CD14-positive monocyte (primary cell): ENCODE measurements at regions not wholly inside any gene's neighbourhood (a gene's known extent, or its start where the extent isn't known, plus 50 kb on each side); places are given as distances from the start of the nearest gene placed in this dataset.

Experiments used
- DNase-seq, 3 donors: peaks; one replicate each; pipeline ENCODE4 v3.0.0-alpha.2; 2011 to 2022
- H2AFZ ChIP-seq: 2 replicates; pipeline ENCODE4 v1.6.0; 2012; ENCODE audit warnings: mild to moderate bottlenecking, low read depth, low read length, inconsistent platforms; ENCODE audit not compliant: insufficient read depth, poor library complexity, severe bottlenecking
- H3K27ac ChIP-seq, 2 donors: 1 replicate in 1 of 2; 2 replicates in 1 of 2; pipeline ENCODE4 v1.5.1; 2012 to 2013; ENCODE audit warnings: low read length in 2 of 2, control low read depth in 1 of 2, inconsistent platforms in 1 of 2, low read depth in 1 of 2, mild to moderate bottlenecking in 1 of 2
- H3K27me3 ChIP-seq, 2 donors: one replicate each; pipeline versions ENCODE4 v1.6.0 to v1.6.1; 2011 to 2013; ENCODE audit warnings: low read length in 2 of 2; ENCODE audit not compliant: control insufficient read depth in 2 of 2, insufficient read depth in 2 of 2
- H3K36me3 ChIP-seq, 2 donors: replicated peaks in 1 of 2; 1 replicate in 1 of 2; 2 replicates in 1 of 2; pipeline versions ENCODE4 v1.5.1 to v1.6.1; 2012 to 2013; ENCODE audit warnings: low read length in 2 of 2, control low read depth in 1 of 2, inconsistent platforms in 1 of 2, mild to moderate bottlenecking in 1 of 2; ENCODE audit not compliant: insufficient read depth in 2 of 2, control insufficient read depth in 1 of 2
- H3K4me1 ChIP-seq, 2 donors: 1 replicate in 1 of 2; 2 replicates in 1 of 2; pipeline versions ENCODE4 v1.5.1 to v1.6.1; 2012 to 2013; ENCODE audit warnings: low read length in 2 of 2, control low read depth in 1 of 2, inconsistent platforms in 1 of 2, mild to moderate bottlenecking in 1 of 2, moderate library complexity in 1 of 2; ENCODE audit not compliant: insufficient read depth in 2 of 2, control insufficient read depth in 1 of 2
- H3K4me2 ChIP-seq: replicated peaks from 2 replicates; pipeline ENCODE3; 2012; ENCODE audit warnings: low read length, moderate library complexity, mild to moderate bottlenecking; ENCODE audit not compliant: poor library complexity, severe bottlenecking; ENCODE audit errors: extremely low read depth
- H3K4me3 ChIP-seq, 3 experiments: fragments of 200-600 bp in 1 of 3; sonication (generic) in 1 of 3; replicated peaks in 1 of 3; 1 replicate in 2 of 3; 2 replicates in 1 of 3; pipeline ENCODE4 v1.5.1; 2011 to 2013; ENCODE audit warnings: low read length in 3 of 3, mild to moderate bottlenecking in 3 of 3, control low read depth in 2 of 3, low read depth in 2 of 3, inconsistent platforms in 1 of 3, moderate library complexity in 1 of 3
- H3K79me2 ChIP-seq: 2 replicates; pipeline ENCODE4 v1.6.0; 2012; ENCODE audit warnings: mild to moderate bottlenecking, control low read depth, inconsistent platforms, low read length, moderate library complexity; ENCODE audit not compliant: insufficient read depth
- H3K9ac ChIP-seq: 2 replicates; pipeline ENCODE4 v1.6.0; 2017; ENCODE audit warnings: low read length, mild to moderate bottlenecking; ENCODE audit not compliant: insufficient read depth, poor library complexity, severe bottlenecking
- H3K9me3 ChIP-seq, 2 donors: replicated peaks in 1 of 2; 1 replicate in 1 of 2; 2 replicates in 1 of 2; pipeline versions ENCODE4 v1.5.1 to v1.6.1; 2012 to 2013; ENCODE audit warnings: low read length in 2 of 2, control low read depth in 1 of 2; ENCODE audit not compliant: control insufficient read depth in 1 of 2, insufficient read depth in 1 of 2
- H4K20me1 ChIP-seq: 2 replicates; pipeline ENCODE4 v1.6.0; 2012; ENCODE audit warnings: mild to moderate bottlenecking, low read length, control low read depth, moderate library complexity; ENCODE audit not compliant: insufficient read depth
- H3K27ac Mint-ChIP-seq, 7 donors: one replicate each; pipeline ENCODE4 v1.8.0; 2020; ENCODE audit warnings: mild to moderate bottlenecking in 7 of 7, mixed read lengths in 7 of 7, moderate library complexity in 6 of 7, inconsistent platforms in 2 of 7
- H3K27me3 Mint-ChIP-seq, 3 donors: one replicate each; pipeline ENCODE4 v1.8.0; 2021 to 2022; ENCODE audit warnings: low read depth in 3 of 3, mild to moderate bottlenecking in 3 of 3, mixed read lengths in 3 of 3, moderate library complexity in 3 of 3, inconsistent platforms in 1 of 3
- H3K36me3 Mint-ChIP-seq, 2 donors: one replicate each; pipeline ENCODE4 v1.8.0; 2020; ENCODE audit warnings: mixed read lengths in 2 of 2, inconsistent platforms in 1 of 2, mild to moderate bottlenecking in 1 of 2
- H3K4me1 Mint-ChIP-seq: one replicate; pipeline ENCODE4 v1.8.0; 2020; ENCODE audit warnings: mild to moderate bottlenecking, mixed read lengths
- H3K4me3 Mint-ChIP-seq, 2 donors: one replicate each; pipeline ENCODE4 v1.8.0; 2020; ENCODE audit warnings: mild to moderate bottlenecking in 2 of 2, mixed read lengths in 2 of 2, moderate library complexity in 1 of 2
- H3K9me3 Mint-ChIP-seq, 7 donors: one replicate each; pipeline ENCODE4 v1.8.0; 2020 to 2022; ENCODE audit warnings: mixed read lengths in 7 of 7, mild to moderate bottlenecking in 6 of 7, moderate library complexity in 6 of 7, inconsistent platforms in 2 of 7
- WGBS: methylation state at CpG from one replicate; pipeline ENCODE4 v1.1.5; 2013; ENCODE audit warnings: missing lambda C conversion rate; ENCODE audit not compliant: insufficient coverage; 5-methylcytosine and 5-hydroxymethylcytosine counted together
- intact Hi-C, 2 donors: fragments of 100-400 bp; cut with micrococcal nuclease; formaldehyde crosslinking; loops; one replicate each; pipeline versions ENCODE4 v1.15.0 to v1.15.1; 2023
- TF ChIP-seq, protein P1 (sequence below): fragments of 200-600 bp; IDR thresholded peaks from one replicate; pipeline ENCODE4 v1.8.0; 2022; ENCODE audit warnings: antibody characterized with exemption, mild to moderate bottlenecking

DNA sequence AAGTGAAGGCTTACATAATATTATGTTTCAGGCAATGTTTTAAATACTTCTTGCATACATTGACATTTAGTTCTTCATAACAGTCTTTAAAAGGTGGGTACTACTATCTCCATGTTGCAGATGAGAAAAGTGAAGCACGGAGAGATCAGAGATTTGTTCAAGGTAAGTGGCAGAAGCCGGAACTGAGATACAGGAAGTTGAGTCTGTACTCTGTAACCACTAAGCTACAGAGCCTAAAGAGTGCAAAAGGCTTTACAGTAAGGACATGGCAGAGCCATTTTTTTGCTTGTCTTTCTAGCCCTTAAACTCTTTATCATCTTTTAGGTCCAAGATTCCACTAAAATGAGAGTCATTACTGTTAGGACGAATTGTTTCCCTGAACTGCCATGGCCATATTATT, 186.5 kb upstream of the PEX5L start:
- no peaks in the 10 kb centered on the region for H4K20me1 ChIP-seq
- no peaks in the 10 kb centered on the region for H3K4me1 Mint-ChIP-seq
- no peak overlapping the region for H2AFZ ChIP-seq
- no peak overlapping the region for H3K27ac ChIP-seq
- TF ChIP-seq, protein P1, sequence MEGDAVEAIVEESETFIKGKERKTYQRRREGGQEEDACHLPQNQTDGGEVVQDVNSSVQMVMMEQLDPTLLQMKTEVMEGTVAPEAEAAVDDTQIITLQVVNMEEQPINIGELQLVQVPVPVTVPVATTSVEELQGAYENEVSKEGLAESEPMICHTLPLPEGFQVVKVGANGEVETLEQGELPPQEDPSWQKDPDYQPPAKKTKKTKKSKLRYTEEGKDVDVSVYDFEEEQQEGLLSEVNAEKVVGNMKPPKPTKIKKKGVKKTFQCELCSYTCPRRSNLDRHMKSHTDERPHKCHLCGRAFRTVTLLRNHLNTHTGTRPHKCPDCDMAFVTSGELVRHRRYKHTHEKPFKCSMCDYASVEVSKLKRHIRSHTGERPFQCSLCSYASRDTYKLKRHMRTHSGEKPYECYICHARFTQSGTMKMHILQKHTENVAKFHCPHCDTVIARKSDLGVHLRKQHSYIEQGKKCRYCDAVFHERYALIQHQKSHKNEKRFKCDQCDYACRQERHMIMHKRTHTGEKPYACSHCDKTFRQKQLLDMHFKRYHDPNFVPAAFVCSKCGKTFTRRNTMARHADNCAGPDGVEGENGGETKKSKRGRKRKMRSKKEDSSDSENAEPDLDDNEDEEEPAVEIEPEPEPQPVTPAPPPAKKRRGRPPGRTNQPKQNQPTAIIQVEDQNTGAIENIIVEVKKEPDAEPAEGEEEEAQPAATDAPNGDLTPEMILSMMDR = no peak
- H3K4me3 Mint-ChIP-seq = no peak overlapping the region
- intact Hi-C loops = no loop called here
- no peaks in the 10 kb centered on the region for H3K27me3 Mint-ChIP-seq
- H3K36me3 Mint-ChIP-seq = no peaks in the 10 kb centered on the region
- WGBS = no CpG with 5 or more reads among the region's 3 CpGs
- H3K27ac Mint-ChIP-seq = no peak overlapping the region
- no peaks in the 10 kb centered on the region for H3K36me3 ChIP-seq
- no peaks in the 10 kb centered on the region for H3K27me3 ChIP-seq
- H3K4me3 ChIP-seq = no peak overlapping the region
- H3K4me2 ChIP-seq = no peak overlapping the region
- no peak overlapping the region for H3K9ac ChIP-seq
- no peaks in the 10 kb centered on the region for H3K4me1 ChIP-seq
- peaks cover 21% of the 10 kb centered on the region in 2 donors for H3K9me3 ChIP-seq
- H3K79me2 ChIP-seq = no peaks in the 10 kb centered on the region
- no peak for DNase-seq
- peaks cover 2 to 27% (median 14%) of the 10 kb centered on the region in 7 donors for H3K9me3 Mint-ChIP-seq

DNA sequence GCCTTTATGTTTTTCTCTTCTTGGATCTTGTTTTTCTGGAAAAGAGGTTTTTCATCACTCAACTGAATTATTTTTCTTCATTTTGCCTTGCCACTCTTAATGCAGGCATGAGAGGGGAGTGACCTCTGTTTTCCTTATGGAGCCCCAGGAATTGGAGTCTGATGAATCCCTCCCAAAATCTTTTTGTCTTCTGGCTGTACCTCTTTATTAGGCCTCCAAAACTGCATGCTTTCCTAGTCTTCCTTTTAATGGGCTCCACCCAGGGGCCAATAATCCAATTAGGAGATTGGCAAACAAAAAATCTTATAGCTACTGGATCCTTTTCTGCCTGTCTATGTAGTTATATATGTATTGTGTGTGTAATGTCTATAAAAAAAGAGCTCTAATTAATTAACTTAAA, 192.4 kb upstream of the PEX5L start:
- Mint-ChIP-seq H3K4me3 (no peak overlapping the region), H3K9me3 (peaks cover 4 to 44% (median 22%) of the 10 kb centered on the region in 7 donors), H3K27me3 (no peaks in the 10 kb centered on the region), H3K36me3 (no peaks in the 10 kb centered on the region), H3K4me1 (no peaks in the 10 kb centered on the region), H3K27ac (no peak overlapping the region)
- no peak overlapping the region for H3K9ac ChIP-seq
- intact Hi-C loops = no loop called here
- no peak overlapping the region for H3K4me3 ChIP-seq
- TF ChIP-seq, protein P1 = no peak
- H3K4me1 ChIP-seq = no peaks in the 10 kb centered on the region
- no peaks in the 10 kb centered on the region for H3K36me3 ChIP-seq
- no peaks in the 10 kb centered on the region for H3K79me2 ChIP-seq
- H2AFZ ChIP-seq = no peak overlapping the region
- no peaks in the 10 kb centered on the region for H4K20me1 ChIP-seq
- no peak overlapping the region for H3K4me2 ChIP-seq
- no peak overlapping the region for H3K27ac ChIP-seq
- DNase-seq = no peak
- no peaks in the 10 kb centered on the region for H3K27me3 ChIP-seq
- peaks cover 39 to 62% of the 10 kb centered on the region in 2 donors for H3K9me3 ChIP-seq
